ENCODE measurements at regions not wholly inside any gene's neighbourhood (a gene's known extent, or its start where the extent isn't known, plus 50 kb on each side); places are given as distances from the start of the nearest gene placed in this dataset.

DNA sequence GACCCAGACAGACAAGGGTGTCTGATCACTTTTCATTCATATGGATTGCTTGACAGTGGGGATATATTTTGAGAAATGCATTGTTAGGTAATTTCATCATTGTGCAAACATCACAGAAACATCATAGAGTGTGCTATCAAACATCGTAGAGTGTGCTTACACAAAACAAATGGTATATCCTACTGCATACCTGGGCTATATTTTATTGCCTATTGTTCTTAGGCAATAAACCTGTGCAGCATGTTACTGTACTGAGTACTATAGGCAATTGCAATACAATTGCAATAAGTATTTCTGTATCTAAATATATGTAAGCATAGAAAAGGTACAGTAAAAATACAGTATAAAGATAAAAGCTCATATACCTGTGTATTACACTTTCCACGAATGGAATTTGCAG lies 319.1 kb downstream of the KIF20B start:
- TF ChIP-seq, protein P1, sequence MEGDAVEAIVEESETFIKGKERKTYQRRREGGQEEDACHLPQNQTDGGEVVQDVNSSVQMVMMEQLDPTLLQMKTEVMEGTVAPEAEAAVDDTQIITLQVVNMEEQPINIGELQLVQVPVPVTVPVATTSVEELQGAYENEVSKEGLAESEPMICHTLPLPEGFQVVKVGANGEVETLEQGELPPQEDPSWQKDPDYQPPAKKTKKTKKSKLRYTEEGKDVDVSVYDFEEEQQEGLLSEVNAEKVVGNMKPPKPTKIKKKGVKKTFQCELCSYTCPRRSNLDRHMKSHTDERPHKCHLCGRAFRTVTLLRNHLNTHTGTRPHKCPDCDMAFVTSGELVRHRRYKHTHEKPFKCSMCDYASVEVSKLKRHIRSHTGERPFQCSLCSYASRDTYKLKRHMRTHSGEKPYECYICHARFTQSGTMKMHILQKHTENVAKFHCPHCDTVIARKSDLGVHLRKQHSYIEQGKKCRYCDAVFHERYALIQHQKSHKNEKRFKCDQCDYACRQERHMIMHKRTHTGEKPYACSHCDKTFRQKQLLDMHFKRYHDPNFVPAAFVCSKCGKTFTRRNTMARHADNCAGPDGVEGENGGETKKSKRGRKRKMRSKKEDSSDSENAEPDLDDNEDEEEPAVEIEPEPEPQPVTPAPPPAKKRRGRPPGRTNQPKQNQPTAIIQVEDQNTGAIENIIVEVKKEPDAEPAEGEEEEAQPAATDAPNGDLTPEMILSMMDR (IDR thresholded peaks at IDR 0.05), result no peak
- TF ChIP-seq POLR2A (IDR thresholded peaks at IDR 0.05), result no peak
